WERI-Rb-1 (cell line): ENCODE measurements at regions not wholly inside any gene's neighbourhood (a gene's known extent, or its start where the extent isn't known, plus 50 kb on each side); places are given as distances from the start of the nearest gene placed in this dataset.

Experiments used
- DNase-seq: peaks from one replicate; pipeline ENCODE4 v3.0.0-alpha.2; 2020
- H3K27ac ChIP-seq: fragments of 250-450 bp; sonication (Bioruptor Pico); 2 replicates; pipeline ENCODE4 v1.5.1; 2020; ENCODE audit warnings: mild to moderate bottlenecking, moderate library complexity
- H3K27me3 ChIP-seq: fragments of 250-450 bp; sonication (Bioruptor Pico); 2 replicates; pipeline ENCODE4 v1.5.1; 2021; ENCODE audit warnings: mild to moderate bottlenecking, low read depth, moderate library complexity; ENCODE audit not compliant: insufficient read depth, severe bottlenecking
- H3K36me3 ChIP-seq: fragments of 250-450 bp; sonication (Bioruptor Pico); 2 replicates; pipeline ENCODE4 v1.5.1; 2020; ENCODE audit warnings: mild to moderate bottlenecking, moderate library complexity
- H3K4me3 ChIP-seq: 2 replicates; pipeline ENCODE4 v1.5.1; 2011; ENCODE audit warnings: low read depth, mild to moderate bottlenecking, control low read depth, low read length
- H3K9me3 ChIP-seq: fragments of 250-450 bp; sonication (Bioruptor Pico); 2 replicates; pipeline ENCODE4 v1.5.1; 2021; ENCODE audit warnings: mild to moderate bottlenecking, moderate library complexity; ENCODE audit not compliant: severe bottlenecking
- TF ChIP-seq, protein P1 (sequence below): IDR thresholded peaks from 2 replicates; pipeline ENCODE4 v1.5.1; 2011; ENCODE audit warnings: low read depth, mild to moderate bottlenecking, control low read depth, inconsistent platforms, low read length

DNA sequence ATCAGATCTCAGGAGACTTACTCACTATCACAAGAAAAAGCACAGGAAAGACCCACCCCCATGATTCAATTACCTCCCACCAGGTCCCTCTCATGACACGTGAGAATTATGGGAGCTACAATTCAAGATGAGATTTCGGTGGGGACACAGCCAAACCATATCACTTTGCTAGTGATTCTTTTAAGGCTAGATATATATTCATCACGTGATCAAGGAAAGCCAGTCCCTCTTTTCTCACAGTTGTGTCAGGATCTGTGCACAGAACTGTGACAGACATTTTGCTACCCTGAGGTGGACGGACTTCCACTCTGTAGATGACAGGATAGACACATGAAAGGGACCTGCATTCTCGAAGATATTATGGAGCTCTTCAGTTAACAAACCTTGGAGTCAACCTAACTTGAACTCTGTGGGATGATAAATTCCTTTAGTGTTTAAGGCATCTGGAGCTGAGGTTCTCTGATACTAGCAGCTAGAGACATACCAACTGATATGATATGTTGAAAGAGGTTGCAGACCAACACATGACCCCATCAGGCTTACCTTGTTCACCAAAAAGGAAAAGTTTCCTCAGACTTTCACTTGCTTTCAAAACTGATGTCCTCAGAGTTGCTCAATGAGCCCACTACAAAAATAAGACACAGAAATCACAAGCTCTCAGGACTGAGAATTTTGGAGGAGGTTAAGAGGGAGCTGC lies 66.3 kb upstream of the SCG2 start:
- H3K9me3 ChIP-seq: no peaks in the 10 kb centered on the region
- DNase-seq: no peak
- no peaks in the 10 kb centered on the region for H3K27me3 ChIP-seq
- no peak overlapping the region for H3K4me3 ChIP-seq
- no peak overlapping the region for H3K27ac ChIP-seq
- TF ChIP-seq, protein P1, sequence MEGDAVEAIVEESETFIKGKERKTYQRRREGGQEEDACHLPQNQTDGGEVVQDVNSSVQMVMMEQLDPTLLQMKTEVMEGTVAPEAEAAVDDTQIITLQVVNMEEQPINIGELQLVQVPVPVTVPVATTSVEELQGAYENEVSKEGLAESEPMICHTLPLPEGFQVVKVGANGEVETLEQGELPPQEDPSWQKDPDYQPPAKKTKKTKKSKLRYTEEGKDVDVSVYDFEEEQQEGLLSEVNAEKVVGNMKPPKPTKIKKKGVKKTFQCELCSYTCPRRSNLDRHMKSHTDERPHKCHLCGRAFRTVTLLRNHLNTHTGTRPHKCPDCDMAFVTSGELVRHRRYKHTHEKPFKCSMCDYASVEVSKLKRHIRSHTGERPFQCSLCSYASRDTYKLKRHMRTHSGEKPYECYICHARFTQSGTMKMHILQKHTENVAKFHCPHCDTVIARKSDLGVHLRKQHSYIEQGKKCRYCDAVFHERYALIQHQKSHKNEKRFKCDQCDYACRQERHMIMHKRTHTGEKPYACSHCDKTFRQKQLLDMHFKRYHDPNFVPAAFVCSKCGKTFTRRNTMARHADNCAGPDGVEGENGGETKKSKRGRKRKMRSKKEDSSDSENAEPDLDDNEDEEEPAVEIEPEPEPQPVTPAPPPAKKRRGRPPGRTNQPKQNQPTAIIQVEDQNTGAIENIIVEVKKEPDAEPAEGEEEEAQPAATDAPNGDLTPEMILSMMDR: no peak
- no peaks in the 10 kb centered on the region for H3K36me3 ChIP-seq

DNA sequence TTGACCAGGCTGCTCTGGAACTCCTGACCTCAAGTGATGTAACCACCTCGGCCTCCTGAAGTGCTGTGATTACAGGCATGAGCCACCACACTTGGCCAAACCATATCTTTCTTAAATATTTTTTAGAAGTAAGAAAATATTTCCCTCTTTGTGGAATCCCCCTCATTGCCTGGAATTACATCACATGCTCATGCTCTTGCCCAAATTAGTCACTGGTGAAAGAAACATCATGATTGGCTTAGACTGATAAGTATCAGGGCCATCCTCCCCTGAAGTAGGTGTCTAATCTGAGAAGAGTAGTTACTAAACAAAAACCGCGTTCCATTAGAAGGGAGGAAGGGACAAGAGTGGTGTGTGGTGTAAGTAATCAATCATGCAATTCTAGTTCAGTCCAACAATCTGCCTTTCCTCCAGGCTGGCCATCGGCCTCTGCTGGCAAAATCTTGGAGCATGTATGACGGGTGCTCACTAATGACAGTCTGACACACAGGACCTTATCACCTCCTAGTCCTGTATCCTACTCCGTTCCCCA lies 52.3 kb upstream of the SCG2 start:
- Histone ChIP-seq H3K27ac (no peak overlapping the region), H3K36me3 (no peaks in the 10 kb centered on the region), H3K9me3 (peaks cover 3% of the 10 kb centered on the region), H3K4me3 (no peak overlapping the region), H3K27me3 (no peaks in the 10 kb centered on the region)
- no peak for DNase-seq
- TF ChIP-seq, protein P1: no peak

DNA sequence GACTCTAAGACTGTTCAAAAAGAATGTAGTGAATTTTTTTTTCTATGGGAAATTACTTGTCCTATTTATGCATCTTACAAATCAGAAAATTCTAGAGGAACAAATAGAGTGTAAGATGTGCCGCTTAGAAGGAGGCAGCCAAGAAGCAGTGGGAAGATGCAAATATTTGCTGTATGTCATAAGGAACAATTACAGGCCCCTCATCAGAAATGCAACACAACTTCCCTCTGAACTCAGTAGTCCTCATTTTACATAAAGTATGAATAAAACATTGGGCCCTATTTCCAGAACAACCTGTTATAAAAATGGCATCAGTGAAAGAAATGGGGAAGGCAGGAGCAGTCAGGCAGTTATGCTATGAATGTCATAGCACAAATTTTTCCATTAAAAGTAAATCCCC lies 50.7 kb upstream of the SCG2 start:
- Histone ChIP-seq H3K9me3 (no peaks in the 10 kb centered on the region), H3K27me3 (no peaks in the 10 kb centered on the region), H3K4me3 (no peak overlapping the region), H3K36me3 (no peaks in the 10 kb centered on the region), H3K27ac (no peak overlapping the region)
- DNase-seq: no peak
- TF ChIP-seq, protein P1: no peak

DNA sequence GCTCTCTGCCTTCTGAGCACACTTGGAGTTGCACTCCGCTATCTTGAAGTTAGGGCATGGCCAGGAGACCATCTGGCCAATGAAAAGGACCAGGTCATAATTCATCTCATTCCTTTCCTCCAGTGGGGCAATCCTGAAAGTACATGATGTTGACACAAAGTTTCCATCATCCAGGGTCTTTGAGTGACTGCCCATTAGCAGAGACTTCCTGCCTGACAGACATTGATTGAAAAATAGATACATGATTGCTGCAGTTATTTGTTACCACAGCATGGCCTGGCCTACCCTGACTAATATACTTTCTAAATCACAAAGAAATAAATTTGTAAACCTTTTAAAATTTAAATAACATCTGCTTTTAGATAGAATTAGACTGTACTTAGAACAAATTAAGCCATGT lies 50.0 kb upstream of the SCG2 start:
- DNase-seq: no peak
- TF ChIP-seq, protein P1: no peak
- no peaks in the 10 kb centered on the region for H3K27me3 ChIP-seq
- H3K36me3 ChIP-seq: no peaks in the 10 kb centered on the region
- no peaks in the 10 kb centered on the region for H3K9me3 ChIP-seq
- H3K4me3 ChIP-seq: no peak overlapping the region
- no peak overlapping the region; the same call in 1 of the 2 replicates for H3K27ac ChIP-seq
